ENCODE measurements at regions not wholly inside any gene's neighbourhood (a gene's known extent, or its start where the extent isn't known, plus 50 kb on each side); places are given as distances from the start of the nearest gene placed in this dataset.
A peak's percentile ranks its signal among the peaks of the same experiment; 100 is the strongest.
"Not testable (repeated sequence)": the region's sequence is repeated elsewhere in the genome, so short reads cannot be mapped to it uniquely, and the experiment has no call there.

- H2BK120ac ChIP-seq (replicated peaks; ENCODE audit: low read depth, low read length); H2BK5ac ChIP-seq (ENCODE audit: low read depth, low read length); H3K4me2 ChIP-seq (ENCODE audit: insufficient read depth in 1 of 2, low read depth in 2 of 2, low read length in 2 of 2); H3K56ac ChIP-seq (replicated peaks; ENCODE audit: insufficient read length, low read depth, low read length); H4K5ac ChIP-seq (ENCODE audit: insufficient read length, low read depth, low read length); H4K8ac ChIP-seq (ENCODE audit: extremely low read depth, insufficient read depth, low read length); POLR2A ChIA-PET (ENCODE audit: partially characterized antibody); H2AFZ ChIP-seq (ENCODE audit: low read length); H3K9ac ChIP-seq (replicated peaks in 1 of 4; ENCODE audit: extremely low read depth in 1 of 4, low read depth in 3 of 4, low read length in 3 of 4); H3K18ac ChIP-seq (ENCODE audit: extremely low read depth, low read length); H4K20me1 ChIP-seq (replicated peaks in 1 of 2; ENCODE audit: control insufficient read depth in 1 of 2, insufficient read depth in 2 of 2, low read length in 2 of 2); H3K4me1 ChIP-seq (replicated peaks in 1 of 4; ENCODE audit: control insufficient read depth in 3 of 4, insufficient read depth in 4 of 4, low read length in 3 of 4); CTCF ChIA-PET (ENCODE audit: partially characterized antibody); DNase-seq (ENCODE audit: low read depth in 1 of 2, low spot score in 2 of 2); H3K23me2 ChIP-seq (ENCODE audit: low read depth, low read length); H3K4ac ChIP-seq (replicated peaks; ENCODE audit: insufficient read length, low read depth, low read length); H3K23ac ChIP-seq (ENCODE audit: insufficient read length); H2BK20ac ChIP-seq (ENCODE audit: low read length); H3K36me3 ChIP-seq (ENCODE audit: control insufficient read depth in 2 of 4, insufficient read depth in 4 of 4, low read length in 3 of 4); H2BK15ac ChIP-seq (ENCODE audit: low read length); H3K79me2 ChIP-seq (ENCODE audit: control insufficient read depth in 1 of 2, insufficient read depth in 2 of 2, low read length in 2 of 2); H3K27ac ChIP-seq (ENCODE audit: low read depth, low read length); H3K79me1 ChIP-seq (ENCODE audit: low read depth, low read length); H4K91ac ChIP-seq (replicated peaks; ENCODE audit: insufficient read length, low read length); H3K14ac ChIP-seq (ENCODE audit: insufficient read length); H3K27me3 ChIP-seq (replicated peaks in 1 of 4; ENCODE audit: control insufficient read depth in 3 of 4, extremely low read depth in 1 of 4, insufficient read depth in 3 of 4, low read length in 3 of 4); H2BK12ac ChIP-seq (ENCODE audit: low read depth, low read length); H3K9me3 ChIP-seq (ENCODE audit: insufficient read depth in 2 of 2, low read depth in 1 of 2, low read length in 1 of 2); H3K4me3 ChIP-seq (ENCODE audit: extremely low read depth in 1 of 4, insufficient read depth in 2 of 4, low read depth in 3 of 4, low read length in 4 of 4); H2AK5ac ChIP-seq (ENCODE audit: low read depth, low read length): not testable (repeated sequence)
- WGBS, 2 experiments (ENCODE audit: extremely low coverage in 1 of 2, insufficient coverage in 1 of 2, insufficient read length in 1 of 2, insufficient replicate concordance in 2 of 2, low coverage in 1 of 2, low lambda C conversion rate in 2 of 2, missing lambda C conversion rate in 1 of 2), result 100% methylated on average over 6 of the region's 6 CpGs; no CpG with 5 or more reads in 1 of the 2 experiments
- FAIRE-seq, result peak; percentile 93
Observed at GRCh38 chrY:4035801-4036511, 457.1 kb downstream of the TGIF2LY start.
